Fibroblast of lung (primary cell): ENCODE measurements at regions not wholly inside any gene's neighbourhood (a gene's known extent, or its start where the extent isn't known, plus 50 kb on each side); places are given as distances from the start of the nearest gene placed in this dataset.

Experiments used
- CTCF ChIP-seq, 2 donors: IDR thresholded peaks in 1 of 2; conservative IDR thresholded peaks in 1 of 2; 1 replicate in 1 of 2; 2 replicates in 1 of 2; pipeline ENCODE4 v1.5.1; 2011 to 2012; ENCODE audit warnings: low read length in 2 of 2, control low read depth in 1 of 2, inconsistent platforms in 1 of 2, low read depth in 1 of 2, mild to moderate bottlenecking in 1 of 2
- EZH2 ChIP-seq: IDR thresholded peaks from 2 replicates; pipeline ENCODE4 v1.5.1; 2012; ENCODE audit warnings: low read length, control low read depth, mild to moderate bottlenecking; ENCODE audit errors: missing control alignments

- TF ChIP-seq CTCF (conservative IDR thresholded peaks at IDR 0.05 in 1 of 2, IDR thresholded peaks at IDR 0.05 in 1 of 2; ENCODE audit: low read depth in 1 of 2, low read length in 2 of 2) (no peak), EZH2 (no peak)
These were observed 217.7 kb downstream of the BCAS1 start for GRCh38 chr20:53852691-53853090.
